Fibroblast of lung (primary cell): ENCODE measurements at regions not wholly inside any gene's neighbourhood (a gene's known extent, or its start where the extent isn't known, plus 50 kb on each side); places are given as distances from the start of the nearest gene placed in this dataset.

Experiments
- CTCF ChIP-seq, 2 donors: IDR thresholded peaks in 1 of 2; conservative IDR thresholded peaks in 1 of 2; 1 replicate in 1 of 2; 2 replicates in 1 of 2; pipeline ENCODE4 v1.5.1; 2011 to 2012; ENCODE audit warnings: low read length in 2 of 2, control low read depth in 1 of 2, inconsistent platforms in 1 of 2, low read depth in 1 of 2, mild to moderate bottlenecking in 1 of 2
- EZH2 ChIP-seq: IDR thresholded peaks from 2 replicates; pipeline ENCODE4 v1.5.1; 2012; ENCODE audit warnings: low read length, control low read depth, mild to moderate bottlenecking; ENCODE audit errors: missing control alignments

DNA sequence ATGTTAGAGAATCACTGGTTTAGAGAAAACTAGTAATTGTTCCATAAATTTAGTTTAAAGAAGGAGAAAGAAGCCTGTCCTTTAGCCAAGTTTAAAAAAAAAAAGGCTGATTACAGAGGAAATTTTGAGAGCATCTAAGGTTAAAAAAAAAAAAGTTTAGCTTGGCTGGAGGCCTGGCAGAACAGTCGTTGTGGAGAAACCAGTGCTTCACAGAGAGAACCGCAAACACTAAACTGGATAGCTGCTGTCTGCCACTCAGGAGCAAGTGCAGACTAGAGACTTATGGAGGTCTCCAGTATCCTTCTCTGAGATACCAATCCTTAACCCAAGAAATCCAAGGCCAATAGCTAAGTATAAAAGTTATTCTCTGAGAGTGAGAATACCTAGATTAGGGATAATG is 84.8 kb upstream of the ANKRD28 start:
- no peak for TF ChIP-seq CTCF (conservative IDR thresholded peaks at IDR 0.05 in 1 of 2, IDR thresholded peaks at IDR 0.05 in 1 of 2; ENCODE audit: low read depth in 1 of 2, low read length in 2 of 2)
- TF ChIP-seq EZH2, result no peak
